HFF-Myc (cell line): ENCODE measurements at regions not wholly inside any gene's neighbourhood (a gene's known extent, or its start where the extent isn't known, plus 50 kb on each side); places are given as distances from the start of the nearest gene placed in this dataset.

Experiments used
- DNase-seq: peaks from one replicate; pipeline ENCODE4 v3.0.0-alpha.2; 2011; ENCODE audit warnings: low read depth; ENCODE audit errors: extremely low read depth
- H3K4me3 ChIP-seq: replicated peaks from 2 replicates; pipeline ENCODE4 v1.5.1; 2011; ENCODE audit warnings: low read depth, mild to moderate bottlenecking, control low read depth, low read length
- TF ChIP-seq, protein P1 (sequence below): IDR thresholded peaks from 2 replicates; pipeline ENCODE4 v1.5.1; 2012; ENCODE audit warnings: mild to moderate bottlenecking, low read depth, low read length, control low read depth; ENCODE audit errors: missing control alignments

DNA sequence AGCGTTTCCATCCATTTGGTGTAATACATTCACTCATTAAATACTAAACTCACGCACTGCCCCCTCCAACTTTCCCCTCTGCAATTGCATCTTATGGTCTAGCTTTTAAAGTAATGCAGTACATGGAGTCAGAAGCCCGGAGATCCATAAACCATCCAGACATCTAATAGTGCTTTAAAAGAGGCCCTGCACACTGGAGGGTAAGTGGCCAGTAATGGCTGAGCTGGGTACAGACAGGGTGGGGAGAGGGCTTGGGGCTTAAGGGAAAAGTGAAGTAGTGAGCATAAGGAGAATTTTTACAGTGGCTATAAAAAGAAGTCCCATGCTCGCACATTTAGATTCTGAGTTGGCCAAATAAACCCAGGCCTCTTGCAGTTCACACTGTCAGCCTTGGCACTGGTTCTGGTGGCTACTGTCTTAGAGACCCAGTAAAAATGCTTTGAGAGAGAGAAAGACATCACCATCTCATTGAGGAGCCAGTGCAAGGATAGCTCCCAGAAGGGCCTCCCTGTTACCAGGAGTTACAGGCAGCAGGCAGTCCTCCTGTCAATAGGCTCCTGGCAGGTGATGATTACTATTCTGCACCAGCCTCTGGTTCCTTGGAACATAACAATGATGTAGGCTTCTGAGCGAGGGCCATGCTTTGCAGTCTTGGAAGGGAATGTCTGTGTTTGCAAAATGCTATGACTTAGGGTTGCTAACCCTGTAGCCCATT lies 112.6 kb upstream of the NEO1 start:
- TF ChIP-seq, protein P1, sequence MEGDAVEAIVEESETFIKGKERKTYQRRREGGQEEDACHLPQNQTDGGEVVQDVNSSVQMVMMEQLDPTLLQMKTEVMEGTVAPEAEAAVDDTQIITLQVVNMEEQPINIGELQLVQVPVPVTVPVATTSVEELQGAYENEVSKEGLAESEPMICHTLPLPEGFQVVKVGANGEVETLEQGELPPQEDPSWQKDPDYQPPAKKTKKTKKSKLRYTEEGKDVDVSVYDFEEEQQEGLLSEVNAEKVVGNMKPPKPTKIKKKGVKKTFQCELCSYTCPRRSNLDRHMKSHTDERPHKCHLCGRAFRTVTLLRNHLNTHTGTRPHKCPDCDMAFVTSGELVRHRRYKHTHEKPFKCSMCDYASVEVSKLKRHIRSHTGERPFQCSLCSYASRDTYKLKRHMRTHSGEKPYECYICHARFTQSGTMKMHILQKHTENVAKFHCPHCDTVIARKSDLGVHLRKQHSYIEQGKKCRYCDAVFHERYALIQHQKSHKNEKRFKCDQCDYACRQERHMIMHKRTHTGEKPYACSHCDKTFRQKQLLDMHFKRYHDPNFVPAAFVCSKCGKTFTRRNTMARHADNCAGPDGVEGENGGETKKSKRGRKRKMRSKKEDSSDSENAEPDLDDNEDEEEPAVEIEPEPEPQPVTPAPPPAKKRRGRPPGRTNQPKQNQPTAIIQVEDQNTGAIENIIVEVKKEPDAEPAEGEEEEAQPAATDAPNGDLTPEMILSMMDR: no peak
- DNase-seq: no peak
- H3K4me3 ChIP-seq: no peak overlapping the region

DNA sequence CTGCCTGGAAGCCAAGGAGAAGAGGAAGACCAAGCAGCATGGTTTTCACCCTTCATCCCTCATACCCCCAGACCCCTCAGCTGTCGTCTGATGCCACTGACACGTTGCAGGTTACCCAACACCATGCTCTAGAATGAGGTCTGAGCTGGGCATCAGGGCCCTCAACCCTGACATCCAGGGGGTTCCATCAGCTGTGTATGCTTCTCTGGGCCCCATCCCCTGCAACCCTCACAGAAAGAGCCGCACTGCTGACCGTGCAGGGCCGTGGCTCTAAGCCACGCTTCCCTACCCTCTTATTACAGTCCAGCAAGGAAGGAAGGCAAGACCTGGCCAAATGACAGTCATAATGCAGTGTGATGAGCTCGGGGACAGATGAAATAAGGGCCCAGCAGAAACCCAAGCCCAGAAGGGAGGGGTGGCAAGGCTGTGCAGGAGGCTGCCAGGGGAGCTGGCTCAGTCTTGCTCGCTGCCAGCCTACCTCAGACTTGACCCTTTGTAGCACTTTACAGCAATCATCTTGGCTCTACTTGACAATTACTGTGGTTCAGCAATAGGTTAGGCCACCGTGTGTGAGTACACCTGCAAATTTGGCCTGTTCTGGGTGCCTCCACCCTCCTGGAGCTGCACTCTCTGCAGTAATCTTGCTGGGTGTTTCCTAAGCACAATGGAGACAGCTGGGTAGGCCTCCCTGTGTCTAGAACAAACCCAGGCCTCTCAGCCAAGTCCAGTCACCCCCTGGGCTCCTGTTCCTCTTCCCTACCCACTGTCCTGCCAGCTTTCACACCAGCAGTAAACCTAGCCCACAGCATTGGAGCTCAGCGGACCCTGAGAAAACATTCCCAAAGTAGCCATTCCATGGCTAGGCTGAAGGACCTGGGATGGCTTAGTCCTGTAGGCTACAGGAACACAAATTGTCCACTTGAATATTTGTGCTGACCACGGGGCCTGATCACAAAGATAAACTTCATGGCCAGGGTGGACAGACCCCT lies 115.3 kb upstream of the NEO1 start:
- no peak for DNase-seq
- TF ChIP-seq, protein P1: no peak
- no peak overlapping the region for H3K4me3 ChIP-seq

DNA sequence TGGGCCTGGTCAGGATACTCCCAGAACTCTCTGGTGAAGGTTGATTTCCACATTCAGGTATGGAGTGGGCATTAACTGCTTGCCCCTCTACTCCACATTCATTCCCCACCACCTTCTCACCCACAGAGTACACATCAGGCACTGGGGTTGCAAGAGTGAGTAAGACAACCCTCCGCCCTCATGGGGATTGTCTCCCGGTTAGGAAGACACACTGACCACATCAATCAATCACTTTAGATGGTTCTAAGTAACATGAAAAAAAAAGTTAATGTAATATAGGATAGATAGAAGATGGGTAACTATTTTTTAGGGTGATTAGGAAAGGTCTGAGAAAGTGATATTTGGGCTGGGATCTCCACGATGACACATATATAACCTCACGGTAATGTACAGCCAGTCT lies 116.0 kb upstream of the NEO1 start:
- no peak overlapping the region for H3K4me3 ChIP-seq
- DNase-seq: no peak
- TF ChIP-seq, protein P1: no peak

DNA sequence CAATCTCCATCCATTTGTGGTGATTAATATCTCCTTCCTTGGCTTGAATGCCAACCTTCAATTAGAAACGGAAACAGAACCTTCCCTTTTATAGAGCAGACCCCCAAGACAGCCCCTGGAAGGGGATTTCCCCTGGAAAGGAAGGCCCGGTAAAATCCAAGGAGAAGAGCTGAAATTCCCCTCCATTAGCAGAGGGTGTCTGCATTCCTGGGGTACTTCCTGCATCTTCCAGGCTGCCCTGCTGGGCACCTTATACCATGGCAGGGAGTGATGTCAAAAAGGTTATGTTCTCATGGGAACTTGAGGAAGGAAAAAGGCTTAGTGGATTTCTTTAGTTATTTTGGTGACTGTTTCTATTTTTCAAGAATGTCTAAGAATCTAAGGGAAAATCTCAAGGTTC lies 116.7 kb upstream of the NEO1 start:
- no peak for DNase-seq
- TF ChIP-seq, protein P1: no peak
- H3K4me3 ChIP-seq: no peak overlapping the region

DNA sequence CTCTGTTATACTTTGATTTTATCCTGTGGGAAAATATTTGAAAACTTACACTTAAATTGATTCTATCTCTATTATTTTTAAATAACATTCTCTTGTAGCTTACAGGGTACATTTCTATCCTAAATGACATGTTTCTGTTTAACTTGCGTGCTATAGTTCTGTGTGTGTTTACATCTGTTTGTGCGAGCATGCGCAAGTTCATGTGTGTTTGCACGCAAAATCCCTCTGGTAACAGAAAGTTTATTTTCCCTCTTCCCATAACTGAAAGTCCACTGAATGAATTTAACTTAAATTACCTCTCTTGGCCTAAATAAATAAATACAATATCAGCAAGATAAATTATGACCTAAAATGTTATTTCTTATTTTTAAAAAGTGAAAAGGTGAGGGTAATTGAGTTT lies 117.3 kb upstream of the NEO1 start:
- DNase-seq: no peak
- TF ChIP-seq, protein P1: no peak
- no peak overlapping the region for H3K4me3 ChIP-seq

DNA sequence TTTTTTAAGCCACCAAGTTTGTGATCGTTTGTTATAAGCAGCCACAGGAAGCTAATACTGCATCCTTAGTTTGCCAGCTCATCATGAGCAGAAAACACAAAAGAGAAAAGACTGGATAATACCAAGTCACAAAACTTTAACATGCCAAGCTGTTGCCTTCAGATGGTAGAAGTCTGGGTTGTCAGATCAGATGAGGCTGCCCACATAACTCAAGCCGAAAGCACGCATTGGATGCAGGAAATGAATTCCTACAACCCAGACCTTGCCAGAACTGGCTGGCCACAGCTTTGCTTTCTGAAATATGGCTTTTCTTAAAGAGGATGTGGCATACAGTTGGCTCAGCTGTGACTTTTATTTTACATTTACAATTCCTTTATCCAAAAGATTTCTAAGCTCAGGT lies 118.3 kb upstream of the NEO1 start:
- TF ChIP-seq, protein P1: no peak
- H3K4me3 ChIP-seq: no peak overlapping the region
- no peak for DNase-seq
